ENCODE measurements at regions not wholly inside any gene's neighbourhood (a gene's known extent, or its start where the extent isn't known, plus 50 kb on each side); places are given as distances from the start of the nearest gene placed in this dataset.

DNA sequence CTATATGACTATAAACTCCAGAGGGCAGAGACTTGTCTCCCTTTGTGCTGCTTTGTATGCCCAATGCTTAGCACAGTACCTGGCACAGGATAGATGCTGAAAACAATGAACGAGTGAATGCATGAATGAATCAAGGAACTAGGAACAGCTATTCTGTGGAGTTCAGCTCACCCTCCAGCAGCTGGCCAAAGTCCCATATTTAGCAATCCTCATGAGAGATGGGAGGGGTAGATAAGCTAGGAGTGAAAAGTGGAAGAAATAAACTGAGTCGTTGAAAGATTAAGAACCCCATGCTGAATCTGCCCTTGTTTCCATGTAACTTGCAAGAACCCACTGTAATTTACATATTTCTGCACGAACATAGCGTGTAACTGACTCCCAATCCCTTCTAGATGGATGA lies 106.5 kb downstream of the MAFB start:
- no peak overlapping the region for H3K4me2 ChIP-seq (ENCODE audit: low read length)
- H3K9ac ChIP-seq (ENCODE audit: low read length): no peak overlapping the region
- TF ChIP-seq, protein P1, sequence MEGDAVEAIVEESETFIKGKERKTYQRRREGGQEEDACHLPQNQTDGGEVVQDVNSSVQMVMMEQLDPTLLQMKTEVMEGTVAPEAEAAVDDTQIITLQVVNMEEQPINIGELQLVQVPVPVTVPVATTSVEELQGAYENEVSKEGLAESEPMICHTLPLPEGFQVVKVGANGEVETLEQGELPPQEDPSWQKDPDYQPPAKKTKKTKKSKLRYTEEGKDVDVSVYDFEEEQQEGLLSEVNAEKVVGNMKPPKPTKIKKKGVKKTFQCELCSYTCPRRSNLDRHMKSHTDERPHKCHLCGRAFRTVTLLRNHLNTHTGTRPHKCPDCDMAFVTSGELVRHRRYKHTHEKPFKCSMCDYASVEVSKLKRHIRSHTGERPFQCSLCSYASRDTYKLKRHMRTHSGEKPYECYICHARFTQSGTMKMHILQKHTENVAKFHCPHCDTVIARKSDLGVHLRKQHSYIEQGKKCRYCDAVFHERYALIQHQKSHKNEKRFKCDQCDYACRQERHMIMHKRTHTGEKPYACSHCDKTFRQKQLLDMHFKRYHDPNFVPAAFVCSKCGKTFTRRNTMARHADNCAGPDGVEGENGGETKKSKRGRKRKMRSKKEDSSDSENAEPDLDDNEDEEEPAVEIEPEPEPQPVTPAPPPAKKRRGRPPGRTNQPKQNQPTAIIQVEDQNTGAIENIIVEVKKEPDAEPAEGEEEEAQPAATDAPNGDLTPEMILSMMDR (IDR thresholded peaks at IDR 0.05; ENCODE audit: low read depth, low read length): no peak
- TF ChIP-seq EZH2phosphoT487 (IDR thresholded peaks at IDR 0.05; ENCODE audit: low read depth): no peak
- no peak overlapping the region for H3K27ac ChIP-seq (ENCODE audit: low read length)
- peaks cover 8% of the 10 kb centered on the region for H3K4me1 ChIP-seq (ENCODE audit: low read length)
- no peaks in the 10 kb centered on the region for H3K9me3 ChIP-seq (ENCODE audit: insufficient read depth, low read length)
- no peak overlapping the region for H2AFZ ChIP-seq (ENCODE audit: low read depth, low read length)
- no peaks in the 10 kb centered on the region for H3K36me3 ChIP-seq (replicated peaks; ENCODE audit: low read depth, low read length)
- no peaks in the 10 kb centered on the region for H3K79me2 ChIP-seq (ENCODE audit: low read length)
- no peaks in the 10 kb centered on the region for H4K20me1 ChIP-seq (ENCODE audit: insufficient read depth, low read length)
- H3K4me3 ChIP-seq (ENCODE audit: low read length): no peak overlapping the region
- peaks cover 21% of the 10 kb centered on the region; the same call in 1 of the 2 replicates for H3K27me3 ChIP-seq (ENCODE audit: low read depth, low read length)

DNA sequence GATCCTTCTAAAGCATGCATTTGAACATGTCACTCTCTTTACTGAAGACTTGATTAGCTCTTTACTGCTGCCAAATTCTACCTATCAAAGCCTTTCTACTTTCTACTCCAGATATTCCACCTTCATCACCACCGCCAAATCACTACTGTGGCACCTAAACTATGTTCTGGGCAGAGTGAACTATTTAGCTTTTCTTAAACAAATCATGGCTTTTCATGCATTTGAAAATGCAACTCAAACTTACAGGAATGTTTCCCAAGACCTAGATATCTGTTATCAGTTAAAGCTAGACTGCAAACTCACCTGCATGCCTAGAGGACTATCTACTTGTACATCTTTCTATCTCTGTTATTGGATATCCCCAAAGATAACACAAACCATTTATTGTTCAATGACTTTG lies 109.3 kb downstream of the MAFB start:
- H3K27ac ChIP-seq (ENCODE audit: low read length): no peak overlapping the region
- no peak overlapping the region for H2AFZ ChIP-seq (ENCODE audit: low read depth, low read length)

DNA sequence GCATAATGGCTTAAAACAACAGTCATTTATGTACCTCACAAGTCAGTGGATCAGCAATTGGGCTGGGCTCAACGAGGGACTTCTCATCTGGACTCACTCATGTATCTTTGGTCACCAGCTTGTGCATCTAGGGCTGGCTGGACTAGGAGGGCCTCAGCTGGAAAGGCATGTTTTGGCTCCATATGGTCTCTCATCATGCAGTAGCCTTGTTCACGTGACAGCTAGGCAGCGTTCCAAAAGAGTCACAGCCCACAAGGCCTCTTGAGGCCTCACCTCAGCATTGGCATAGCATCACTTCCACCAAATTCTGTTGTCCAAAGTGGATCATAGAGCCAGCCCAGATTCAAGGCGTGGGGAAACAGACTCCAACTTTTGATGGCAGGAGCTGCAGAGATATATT lies 110.1 kb downstream of the MAFB start:
- no peak for TF ChIP-seq EZH2phosphoT487 (IDR thresholded peaks at IDR 0.05; ENCODE audit: low read depth)
- TF ChIP-seq, protein P1 (IDR thresholded peaks at IDR 0.05; ENCODE audit: low read depth, low read length): no peak
- peaks cover 30% of the 10 kb centered on the region for H3K27me3 ChIP-seq (ENCODE audit: low read depth, low read length)
- H3K4me3 ChIP-seq (ENCODE audit: low read length): no peak overlapping the region
- no peaks in the 10 kb centered on the region for H3K36me3 ChIP-seq (replicated peaks; ENCODE audit: low read depth, low read length)
- H3K9ac ChIP-seq (ENCODE audit: low read length): no peak overlapping the region
- no peak overlapping the region for H3K4me2 ChIP-seq (ENCODE audit: low read length)
- peaks cover 8% of the 10 kb centered on the region for H3K4me1 ChIP-seq (ENCODE audit: low read length)
- H2AFZ ChIP-seq (ENCODE audit: low read depth, low read length): no peak overlapping the region
- no peak overlapping the region for H3K27ac ChIP-seq (ENCODE audit: low read length)
- H3K79me2 ChIP-seq (ENCODE audit: low read length): no peaks in the 10 kb centered on the region
- H3K9me3 ChIP-seq (ENCODE audit: insufficient read depth, low read length): no peaks in the 10 kb centered on the region
- H4K20me1 ChIP-seq (ENCODE audit: insufficient read depth, low read length): no peaks in the 10 kb centered on the region

More for the DNA sequence above, 109.3 kb downstream of the MAFB start:
- Histone ChIP-seq H3K4me3 (ENCODE audit: low read length) (no peak overlapping the region), H3K79me2 (ENCODE audit: low read length) (no peaks in the 10 kb centered on the region), H3K9ac (ENCODE audit: low read length) (no peak overlapping the region), H3K9me3 (ENCODE audit: insufficient read depth, low read length) (no peaks in the 10 kb centered on the region), H3K27me3 (ENCODE audit: low read depth, low read length) (peaks cover 26% of the 10 kb centered on the region), H3K4me2 (ENCODE audit: low read length) (no peak overlapping the region), H4K20me1 (ENCODE audit: insufficient read depth, low read length) (no peaks in the 10 kb centered on the region), H3K36me3 (replicated peaks; ENCODE audit: low read depth, low read length) (no peaks in the 10 kb centered on the region), H3K4me1 (ENCODE audit: low read length) (peaks cover 8% of the 10 kb centered on the region)
- TF ChIP-seq EZH2phosphoT487 (IDR thresholded peaks at IDR 0.05; ENCODE audit: low read depth): no peak
- TF ChIP-seq, protein P1 (IDR thresholded peaks at IDR 0.05; ENCODE audit: low read depth, low read length): no peak

DNA sequence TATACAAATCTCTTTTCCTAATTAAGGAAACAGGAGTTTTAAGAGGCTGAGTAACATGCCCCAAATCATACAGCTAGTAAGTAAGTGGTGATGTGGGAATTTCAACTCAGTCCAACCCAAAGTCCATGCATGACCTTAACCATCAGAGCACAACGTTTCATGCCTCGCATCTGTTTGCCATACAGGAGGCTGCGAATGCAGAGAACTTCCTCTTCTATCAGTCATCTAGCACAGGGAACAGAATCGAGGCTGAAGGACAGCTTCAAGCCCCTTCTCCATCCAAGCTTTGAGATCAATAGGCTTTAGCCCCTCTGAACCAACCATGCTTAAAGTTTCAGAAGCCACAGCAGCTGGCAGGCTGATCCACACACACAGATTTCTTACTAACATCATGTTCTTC lies 113.2 kb downstream of the MAFB start:
- Histone ChIP-seq H3K27me3 (ENCODE audit: low read depth, low read length) (peaks cover 21% of the 10 kb centered on the region), H4K20me1 (ENCODE audit: insufficient read depth, low read length) (no peaks in the 10 kb centered on the region), H3K9ac (ENCODE audit: low read length) (no peak overlapping the region), H3K4me2 (ENCODE audit: low read length) (no peak overlapping the region), H3K9me3 (ENCODE audit: insufficient read depth, low read length) (no peaks in the 10 kb centered on the region), H3K79me2 (ENCODE audit: low read length) (no peaks in the 10 kb centered on the region), H3K27ac (ENCODE audit: low read length) (no peak overlapping the region), H3K4me3 (ENCODE audit: low read length) (no peak overlapping the region), H3K36me3 (replicated peaks; ENCODE audit: low read depth, low read length) (no peaks in the 10 kb centered on the region), H2AFZ (ENCODE audit: low read depth, low read length) (no peak overlapping the region), H3K4me1 (ENCODE audit: low read length) (no peaks in the 10 kb centered on the region)
- TF ChIP-seq EZH2phosphoT487 (IDR thresholded peaks at IDR 0.05; ENCODE audit: low read depth): no peak
- TF ChIP-seq, protein P1 (IDR thresholded peaks at IDR 0.05; ENCODE audit: low read depth, low read length): no peak
